ENCODE measurements at regions not wholly inside any gene's neighbourhood (a gene's known extent, or its start where the extent isn't known, plus 50 kb on each side); places are given as distances from the start of the nearest gene placed in this dataset.
"Not testable (repeated sequence)": the region's sequence is repeated elsewhere in the genome, so short reads cannot be mapped to it uniquely, and the experiment has no call there.

- H3K4me3 ChIP-seq (replicated peaks in 1 of 4; ENCODE audit: control extremely low read depth in 1 of 4, insufficient read depth in 1 of 4, low read depth in 3 of 4, low read length in 4 of 4): not testable (repeated sequence)
These were observed 143.0 kb downstream of the TBC1D2B start for GRCh38 chr15:77934516-77934915.

DNA sequence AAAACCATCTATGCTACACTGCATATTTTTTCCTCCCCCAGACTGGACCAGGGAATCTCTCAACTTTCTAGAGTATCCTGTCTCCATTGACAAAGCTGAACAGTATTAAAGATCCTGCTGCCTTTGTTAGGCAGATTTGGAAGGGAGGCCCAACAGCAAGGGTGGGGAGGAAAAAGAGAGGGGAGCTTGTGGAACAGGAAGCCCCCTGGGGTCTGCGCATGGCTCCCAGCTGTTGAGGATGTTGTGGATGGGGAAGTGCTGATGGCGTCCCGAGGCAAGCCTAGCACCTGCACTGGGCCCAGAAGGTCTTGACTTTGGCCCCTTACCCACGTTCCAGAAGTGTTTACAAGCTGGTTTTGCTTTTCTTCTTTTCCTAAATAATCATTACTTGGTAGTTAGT lies 146.6 kb downstream of the TBC1D2B start:
- not testable (repeated sequence) for H2AFZ ChIP-seq (ENCODE audit: low read length); H3K27ac ChIP-seq (ENCODE audit: insufficient read depth, low read length); H3K9ac ChIP-seq (ENCODE audit: insufficient read depth, low read length); H3K4me2 ChIP-seq (ENCODE audit: extremely low read depth, insufficient read depth, low read length); H3K36me3 ChIP-seq (ENCODE audit: control insufficient read depth, insufficient read depth, low read length); H4K20me1 ChIP-seq (ENCODE audit: control insufficient read depth, extremely low read depth, insufficient read depth, low read length); H3K4me3 ChIP-seq (replicated peaks in 1 of 4; ENCODE audit: control extremely low read depth in 1 of 4, insufficient read depth in 1 of 4, low read depth in 3 of 4, low read length in 4 of 4); DNase-seq (ENCODE audit: low read depth in 2 of 2); H3K9me3 ChIP-seq (ENCODE audit: control insufficient read depth, insufficient read depth, low read depth, low read length); H3K27me3 ChIP-seq (ENCODE audit: control insufficient read depth, insufficient read depth, low read length); H3K79me2 ChIP-seq (ENCODE audit: control insufficient read depth, insufficient read depth, low read length); H3K4me1 ChIP-seq (ENCODE audit: control insufficient read depth, extremely low read depth, insufficient read depth, low read length)

More at GRCh38 chr15:77934516-77934915, 143.0 kb downstream of the TBC1D2B start:
- not testable (repeated sequence) for H3K27ac ChIP-seq (ENCODE audit: insufficient read depth, low read length); H3K27me3 ChIP-seq (ENCODE audit: control insufficient read depth, insufficient read depth, low read length); H2AFZ ChIP-seq (ENCODE audit: low read length); H3K9ac ChIP-seq (ENCODE audit: insufficient read depth, low read length); H3K9me3 ChIP-seq (ENCODE audit: control insufficient read depth, insufficient read depth, low read depth, low read length); H3K4me2 ChIP-seq (ENCODE audit: extremely low read depth, insufficient read depth, low read length); H3K79me2 ChIP-seq (ENCODE audit: control insufficient read depth, insufficient read depth, low read length); H4K20me1 ChIP-seq (ENCODE audit: control insufficient read depth, extremely low read depth, insufficient read depth, low read length); H3K36me3 ChIP-seq (ENCODE audit: control insufficient read depth, insufficient read depth, low read length); H3K4me1 ChIP-seq (ENCODE audit: control insufficient read depth, extremely low read depth, insufficient read depth, low read length); DNase-seq (ENCODE audit: low read depth in 2 of 2)

- H3K36me3 ChIP-seq (ENCODE audit: control insufficient read depth, insufficient read depth, low read length); H3K9me3 ChIP-seq (ENCODE audit: control insufficient read depth, insufficient read depth, low read depth, low read length); DNase-seq (ENCODE audit: low read depth in 2 of 2); H3K9ac ChIP-seq (ENCODE audit: insufficient read depth, low read length); H3K4me3 ChIP-seq (replicated peaks in 1 of 4; ENCODE audit: control extremely low read depth in 1 of 4, insufficient read depth in 1 of 4, low read depth in 3 of 4, low read length in 4 of 4); H4K20me1 ChIP-seq (ENCODE audit: control insufficient read depth, extremely low read depth, insufficient read depth, low read length); H3K4me1 ChIP-seq (ENCODE audit: control insufficient read depth, extremely low read depth, insufficient read depth, low read length); H2AFZ ChIP-seq (ENCODE audit: low read length); H3K27me3 ChIP-seq (ENCODE audit: control insufficient read depth, insufficient read depth, low read length); H3K27ac ChIP-seq (ENCODE audit: insufficient read depth, low read length); H3K4me2 ChIP-seq (ENCODE audit: extremely low read depth, insufficient read depth, low read length); H3K79me2 ChIP-seq (ENCODE audit: control insufficient read depth, insufficient read depth, low read length): not testable (repeated sequence)
These were observed 147.0 kb downstream of the TBC1D2B start for GRCh38 chr15:77930490-77930889.

- H3K27ac ChIP-seq (ENCODE audit: insufficient read depth, low read length); H3K36me3 ChIP-seq (ENCODE audit: control insufficient read depth, insufficient read depth, low read length); DNase-seq (ENCODE audit: low read depth in 2 of 2); H3K79me2 ChIP-seq (ENCODE audit: control insufficient read depth, insufficient read depth, low read length); H3K9ac ChIP-seq (ENCODE audit: insufficient read depth, low read length); H3K27me3 ChIP-seq (ENCODE audit: control insufficient read depth, insufficient read depth, low read length); H4K20me1 ChIP-seq (ENCODE audit: control insufficient read depth, extremely low read depth, insufficient read depth, low read length); H3K4me3 ChIP-seq (replicated peaks in 1 of 4; ENCODE audit: control extremely low read depth in 1 of 4, insufficient read depth in 1 of 4, low read depth in 3 of 4, low read length in 4 of 4); H3K9me3 ChIP-seq (ENCODE audit: control insufficient read depth, insufficient read depth, low read depth, low read length); H3K4me1 ChIP-seq (ENCODE audit: control insufficient read depth, extremely low read depth, insufficient read depth, low read length); H3K4me2 ChIP-seq (ENCODE audit: extremely low read depth, insufficient read depth, low read length); H2AFZ ChIP-seq (ENCODE audit: low read length): not testable (repeated sequence)
These were observed 150.7 kb downstream of the TBC1D2B start for GRCh38 chr15:77926789-77927188.

DNA sequence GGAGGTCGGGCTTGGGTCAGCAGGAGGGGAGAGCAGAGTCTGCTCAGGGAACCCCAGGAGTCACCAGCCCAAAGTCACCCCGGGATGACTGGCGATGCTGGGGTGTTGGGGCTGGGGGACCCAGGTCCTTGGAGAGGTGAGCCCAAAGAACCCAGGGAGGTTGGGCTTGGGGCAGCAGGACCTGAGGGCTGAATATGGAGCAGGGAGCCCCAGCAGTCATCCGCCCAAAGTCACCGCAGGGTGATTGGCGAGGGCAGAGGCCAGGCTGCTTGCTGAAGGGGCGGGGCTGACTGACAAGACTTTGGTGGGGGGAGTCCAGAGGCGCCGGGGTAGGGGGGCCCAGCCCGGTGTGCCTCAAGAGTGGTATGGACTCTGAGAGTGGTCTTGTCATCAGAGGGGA lies 151.2 kb downstream of the TBC1D2B start:
- H2AFZ ChIP-seq (ENCODE audit: low read length); H3K4me3 ChIP-seq (replicated peaks in 1 of 4; ENCODE audit: control extremely low read depth in 1 of 4, insufficient read depth in 1 of 4, low read depth in 3 of 4, low read length in 4 of 4); H3K27ac ChIP-seq (ENCODE audit: insufficient read depth, low read length); H3K9me3 ChIP-seq (ENCODE audit: control insufficient read depth, insufficient read depth, low read depth, low read length); H4K20me1 ChIP-seq (ENCODE audit: control insufficient read depth, extremely low read depth, insufficient read depth, low read length); H3K36me3 ChIP-seq (ENCODE audit: control insufficient read depth, insufficient read depth, low read length); H3K9ac ChIP-seq (ENCODE audit: insufficient read depth, low read length); H3K79me2 ChIP-seq (ENCODE audit: control insufficient read depth, insufficient read depth, low read length); H3K4me1 ChIP-seq (ENCODE audit: control insufficient read depth, extremely low read depth, insufficient read depth, low read length); DNase-seq (ENCODE audit: low read depth in 2 of 2); H3K27me3 ChIP-seq (ENCODE audit: control insufficient read depth, insufficient read depth, low read length); H3K4me2 ChIP-seq (ENCODE audit: extremely low read depth, insufficient read depth, low read length): not testable (repeated sequence)

- not testable (repeated sequence) for H3K4me1 ChIP-seq (ENCODE audit: control insufficient read depth, extremely low read depth, insufficient read depth, low read length); H3K79me2 ChIP-seq (ENCODE audit: control insufficient read depth, insufficient read depth, low read length); H3K36me3 ChIP-seq (ENCODE audit: control insufficient read depth, insufficient read depth, low read length); H4K20me1 ChIP-seq (ENCODE audit: control insufficient read depth, extremely low read depth, insufficient read depth, low read length); H3K4me2 ChIP-seq (ENCODE audit: extremely low read depth, insufficient read depth, low read length); H3K9me3 ChIP-seq (ENCODE audit: control insufficient read depth, insufficient read depth, low read depth, low read length); H3K4me3 ChIP-seq (replicated peaks in 1 of 4; ENCODE audit: control extremely low read depth in 1 of 4, insufficient read depth in 1 of 4, low read depth in 3 of 4, low read length in 4 of 4); H3K27ac ChIP-seq (ENCODE audit: insufficient read depth, low read length); DNase-seq (ENCODE audit: low read depth in 2 of 2); H3K9ac ChIP-seq (ENCODE audit: insufficient read depth, low read length); H3K27me3 ChIP-seq (ENCODE audit: control insufficient read depth, insufficient read depth, low read length); H2AFZ ChIP-seq (ENCODE audit: low read length)
These were observed 152.4 kb downstream of the TBC1D2B start for GRCh38 chr15:77925101-77925500.
